HCT116 (cell line): ENCODE measurements at regions not wholly inside any gene's neighbourhood (a gene's known extent, or its start where the extent isn't known, plus 50 kb on each side); places are given as distances from the start of the nearest gene placed in this dataset.
A peak's percentile ranks its signal among the peaks of the same experiment; 100 is the strongest.

Experiments
- EZH2phosphoT487 ChIP-seq: fragments of 200-600 bp; IDR thresholded peaks from 2 replicates; pipeline ENCODE4 v1.6.1; 2018; ENCODE audit warnings: antibody characterized with exemption, borderline replicate concordance
- ZNF274 ChIP-seq: fragments of 200-500 bp; sonication (Bioruptor generic); IDR thresholded peaks from 2 replicates; pipeline ENCODE4 v1.6.1; 2014; ENCODE audit warnings: mild to moderate bottlenecking, low read depth, low read length, inconsistent platforms
- TF ChIP-seq, protein P1 (sequence below), 3 experiments: fragments of 200-600 bp in 1 of 3; sonication (generic) in 1 of 3; IDR thresholded peaks in 2 of 3; conservative IDR thresholded peaks in 1 of 3; 2 replicates each; pipeline ENCODE4 v1.5.1; 2012 to 2017; ENCODE audit warnings: low read depth in 2 of 3, low read length in 2 of 3, antibody characterized with exemption in 1 of 3, borderline replicate concordance in 1 of 3, control low read depth in 1 of 3, mild to moderate bottlenecking in 1 of 3, mixed read lengths in 1 of 3, mixed run types in 1 of 3, moderate library complexity in 1 of 3; ENCODE audit not compliant: insufficient read depth in 1 of 3

- TF ChIP-seq, protein P1, sequence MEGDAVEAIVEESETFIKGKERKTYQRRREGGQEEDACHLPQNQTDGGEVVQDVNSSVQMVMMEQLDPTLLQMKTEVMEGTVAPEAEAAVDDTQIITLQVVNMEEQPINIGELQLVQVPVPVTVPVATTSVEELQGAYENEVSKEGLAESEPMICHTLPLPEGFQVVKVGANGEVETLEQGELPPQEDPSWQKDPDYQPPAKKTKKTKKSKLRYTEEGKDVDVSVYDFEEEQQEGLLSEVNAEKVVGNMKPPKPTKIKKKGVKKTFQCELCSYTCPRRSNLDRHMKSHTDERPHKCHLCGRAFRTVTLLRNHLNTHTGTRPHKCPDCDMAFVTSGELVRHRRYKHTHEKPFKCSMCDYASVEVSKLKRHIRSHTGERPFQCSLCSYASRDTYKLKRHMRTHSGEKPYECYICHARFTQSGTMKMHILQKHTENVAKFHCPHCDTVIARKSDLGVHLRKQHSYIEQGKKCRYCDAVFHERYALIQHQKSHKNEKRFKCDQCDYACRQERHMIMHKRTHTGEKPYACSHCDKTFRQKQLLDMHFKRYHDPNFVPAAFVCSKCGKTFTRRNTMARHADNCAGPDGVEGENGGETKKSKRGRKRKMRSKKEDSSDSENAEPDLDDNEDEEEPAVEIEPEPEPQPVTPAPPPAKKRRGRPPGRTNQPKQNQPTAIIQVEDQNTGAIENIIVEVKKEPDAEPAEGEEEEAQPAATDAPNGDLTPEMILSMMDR (IDR thresholded peaks at IDR 0.05 in 2 of 3, conservative IDR thresholded peaks at IDR 0.05 in 1 of 3; ENCODE audit: borderline replicate concordance in 1 of 3, insufficient read depth in 1 of 3, low read depth in 2 of 3, low read length in 2 of 3): peak in 1 of 3 experiments; percentile 14; a peak in 2 of 6 replicates
- TF ChIP-seq EZH2phosphoT487 (no peak), ZNF274 (no peak)
Measured at GRCh38 chr2:226185616-226186211, 613.9 kb downstream of the IRS1 start.
